ENCODE measurements at regions not wholly inside any gene's neighbourhood (a gene's known extent, or its start where the extent isn't known, plus 50 kb on each side); places are given as distances from the start of the nearest gene placed in this dataset.

DNA sequence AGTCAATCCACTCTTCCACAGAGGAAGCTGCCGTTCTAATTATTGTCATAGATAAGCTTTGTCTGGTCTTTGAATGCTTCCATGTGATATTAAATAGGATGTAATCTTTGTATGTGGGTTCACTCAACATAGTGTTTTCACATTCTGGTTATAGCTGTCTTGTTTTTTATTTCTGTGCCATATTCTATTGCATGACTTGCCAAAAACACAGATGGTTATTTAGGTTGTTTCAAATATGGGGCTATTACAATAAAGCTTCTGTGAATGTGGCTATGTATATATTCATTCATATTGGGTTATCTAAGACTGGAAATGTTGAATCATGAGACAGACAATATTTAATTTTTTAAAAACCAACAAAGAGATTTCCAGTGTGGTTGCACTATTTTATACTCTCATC is 1109.3 kb upstream of the LRRTM3 start:
- ATAC-seq = no peak
- H3K9me2 ChIP-seq (ENCODE audit: insufficient read depth) = no peaks in the 10 kb centered on the region
- H3K4me1 ChIP-seq (ENCODE audit: insufficient read depth) = no peaks in the 10 kb centered on the region
- Mint-ChIP-seq H3K4me3 (no peak overlapping the region), H3K27ac (no peak overlapping the region), H3K36me3 (ENCODE audit: low read depth) (no peaks in the 10 kb centered on the region), H3K4me1 (peaks cover 8% of the 10 kb centered on the region), H3K9me3 (peaks cover 5% of the 10 kb centered on the region; the same call in 2 of the 3 replicates), H3K27me3 (ENCODE audit: insufficient read depth, low read depth, poor library complexity) (no peaks in the 10 kb centered on the region)
- H3K4me2 ChIP-seq = no peak overlapping the region
- H3F3A ChIP-seq (replicated peaks; ENCODE audit: low read depth) = no peaks in the 10 kb centered on the region
- H3K27me3 ChIP-seq (ENCODE audit: insufficient read depth) = no peaks in the 10 kb centered on the region
- no peaks in the 10 kb centered on the region for H3K36me3 ChIP-seq (ENCODE audit: insufficient read depth)
- TF ChIP-seq, protein P1, sequence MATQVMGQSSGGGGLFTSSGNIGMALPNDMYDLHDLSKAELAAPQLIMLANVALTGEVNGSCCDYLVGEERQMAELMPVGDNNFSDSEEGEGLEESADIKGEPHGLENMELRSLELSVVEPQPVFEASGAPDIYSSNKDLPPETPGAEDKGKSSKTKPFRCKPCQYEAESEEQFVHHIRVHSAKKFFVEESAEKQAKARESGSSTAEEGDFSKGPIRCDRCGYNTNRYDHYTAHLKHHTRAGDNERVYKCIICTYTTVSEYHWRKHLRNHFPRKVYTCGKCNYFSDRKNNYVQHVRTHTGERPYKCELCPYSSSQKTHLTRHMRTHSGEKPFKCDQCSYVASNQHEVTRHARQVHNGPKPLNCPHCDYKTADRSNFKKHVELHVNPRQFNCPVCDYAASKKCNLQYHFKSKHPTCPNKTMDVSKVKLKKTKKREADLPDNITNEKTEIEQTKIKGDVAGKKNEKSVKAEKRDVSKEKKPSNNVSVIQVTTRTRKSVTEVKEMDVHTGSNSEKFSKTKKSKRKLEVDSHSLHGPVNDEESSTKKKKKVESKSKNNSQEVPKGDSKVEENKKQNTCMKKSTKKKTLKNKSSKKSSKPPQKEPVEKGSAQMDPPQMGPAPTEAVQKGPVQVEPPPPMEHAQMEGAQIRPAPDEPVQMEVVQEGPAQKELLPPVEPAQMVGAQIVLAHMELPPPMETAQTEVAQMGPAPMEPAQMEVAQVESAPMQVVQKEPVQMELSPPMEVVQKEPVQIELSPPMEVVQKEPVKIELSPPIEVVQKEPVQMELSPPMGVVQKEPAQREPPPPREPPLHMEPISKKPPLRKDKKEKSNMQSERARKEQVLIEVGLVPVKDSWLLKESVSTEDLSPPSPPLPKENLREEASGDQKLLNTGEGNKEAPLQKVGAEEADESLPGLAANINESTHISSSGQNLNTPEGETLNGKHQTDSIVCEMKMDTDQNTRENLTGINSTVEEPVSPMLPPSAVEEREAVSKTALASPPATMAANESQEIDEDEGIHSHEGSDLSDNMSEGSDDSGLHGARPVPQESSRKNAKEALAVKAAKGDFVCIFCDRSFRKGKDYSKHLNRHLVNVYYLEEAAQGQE (IDR thresholded peaks at IDR 0.05; ENCODE audit: unreplicated experiment) = no peak
- TF ChIP-seq ZNF114 (CRISPR knock-in tag; IDR thresholded peaks at IDR 0.05) (no peak), EZH2phosphoT487 (IDR thresholded peaks at IDR 0.05; ENCODE audit: unreplicated experiment) (no peak), EZH2 (IDR thresholded peaks at IDR 0.05; ENCODE audit: low read depth, unreplicated experiment) (no peak), POLR2AphosphoS5 (IDR thresholded peaks at IDR 0.05; ENCODE audit: low read depth) (no peak)
- TF ChIP-seq, protein P2, sequence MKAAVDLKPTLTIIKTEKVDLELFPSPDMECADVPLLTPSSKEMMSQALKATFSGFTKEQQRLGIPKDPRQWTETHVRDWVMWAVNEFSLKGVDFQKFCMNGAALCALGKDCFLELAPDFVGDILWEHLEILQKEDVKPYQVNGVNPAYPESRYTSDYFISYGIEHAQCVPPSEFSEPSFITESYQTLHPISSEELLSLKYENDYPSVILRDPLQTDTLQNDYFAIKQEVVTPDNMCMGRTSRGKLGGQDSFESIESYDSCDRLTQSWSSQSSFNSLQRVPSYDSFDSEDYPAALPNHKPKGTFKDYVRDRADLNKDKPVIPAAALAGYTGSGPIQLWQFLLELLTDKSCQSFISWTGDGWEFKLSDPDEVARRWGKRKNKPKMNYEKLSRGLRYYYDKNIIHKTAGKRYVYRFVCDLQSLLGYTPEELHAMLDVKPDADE (IDR thresholded peaks at IDR 0.05) = no peak
- DNase-seq (ENCODE audit: low spot score) = no peak
- H3K27ac ChIP-seq (ENCODE audit: low read depth) = no peak overlapping the region
- H4K20me1 ChIP-seq (replicated peaks; ENCODE audit: insufficient read depth) = no peaks in the 10 kb centered on the region
- no peak overlapping the region for H3K4me3 ChIP-seq
- no peaks in the 10 kb centered on the region for H3K79me2 ChIP-seq (replicated peaks; ENCODE audit: insufficient read depth)
- no peak overlapping the region for H2AFZ ChIP-seq

DNA sequence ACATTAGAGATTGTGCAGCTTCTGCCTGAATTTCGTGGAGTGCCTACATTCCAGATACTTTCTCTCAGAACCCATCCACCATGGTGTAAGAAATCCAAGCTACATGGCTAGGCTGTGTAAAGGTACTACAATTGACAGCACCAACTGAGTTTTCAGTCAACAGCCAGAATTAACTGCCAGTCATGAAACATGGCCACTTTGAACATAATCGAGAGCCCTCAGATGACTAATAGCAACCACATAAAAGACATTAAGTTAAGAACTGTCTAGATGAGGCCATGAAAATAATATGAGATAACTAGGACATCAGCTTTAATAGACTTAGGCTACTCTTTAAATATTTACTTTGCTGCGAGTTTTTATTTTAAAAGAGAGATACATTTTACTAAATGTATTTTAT is 1106.8 kb upstream of the LRRTM3 start:
- Mint-ChIP-seq H3K4me1 (peaks cover 8% of the 10 kb centered on the region), H3K27me3 (ENCODE audit: insufficient read depth, low read depth, poor library complexity) (no peaks in the 10 kb centered on the region), H3K4me3 (no peak overlapping the region), H3K36me3 (ENCODE audit: low read depth) (peaks cover 7% of the 10 kb centered on the region; the same call in 2 of the 3 replicates), H3K9me3 (peaks cover 8% of the 10 kb centered on the region; the same call in 1 of the 3 replicates), H3K27ac (no peak overlapping the region)
- Histone ChIP-seq H3K36me3 (ENCODE audit: insufficient read depth) (no peaks in the 10 kb centered on the region), H4K20me1 (replicated peaks; ENCODE audit: insufficient read depth) (no peaks in the 10 kb centered on the region), H3K4me1 (ENCODE audit: insufficient read depth) (no peaks in the 10 kb centered on the region), H3F3A (replicated peaks; ENCODE audit: low read depth) (no peaks in the 10 kb centered on the region), H3K27me3 (ENCODE audit: insufficient read depth) (no peaks in the 10 kb centered on the region), H3K79me2 (replicated peaks; ENCODE audit: insufficient read depth) (no peaks in the 10 kb centered on the region), H3K4me3 (no peak overlapping the region), H3K4me2 (no peak overlapping the region), H2AFZ (no peak overlapping the region), H3K9me2 (ENCODE audit: insufficient read depth) (no peaks in the 10 kb centered on the region), H3K27ac (ENCODE audit: low read depth) (no peak overlapping the region)
- no peak for ATAC-seq
- no peak for DNase-seq (ENCODE audit: low spot score)
- no peak for TF ChIP-seq ZNF114 (CRISPR knock-in tag; IDR thresholded peaks at IDR 0.05)
- TF ChIP-seq, protein P3, sequence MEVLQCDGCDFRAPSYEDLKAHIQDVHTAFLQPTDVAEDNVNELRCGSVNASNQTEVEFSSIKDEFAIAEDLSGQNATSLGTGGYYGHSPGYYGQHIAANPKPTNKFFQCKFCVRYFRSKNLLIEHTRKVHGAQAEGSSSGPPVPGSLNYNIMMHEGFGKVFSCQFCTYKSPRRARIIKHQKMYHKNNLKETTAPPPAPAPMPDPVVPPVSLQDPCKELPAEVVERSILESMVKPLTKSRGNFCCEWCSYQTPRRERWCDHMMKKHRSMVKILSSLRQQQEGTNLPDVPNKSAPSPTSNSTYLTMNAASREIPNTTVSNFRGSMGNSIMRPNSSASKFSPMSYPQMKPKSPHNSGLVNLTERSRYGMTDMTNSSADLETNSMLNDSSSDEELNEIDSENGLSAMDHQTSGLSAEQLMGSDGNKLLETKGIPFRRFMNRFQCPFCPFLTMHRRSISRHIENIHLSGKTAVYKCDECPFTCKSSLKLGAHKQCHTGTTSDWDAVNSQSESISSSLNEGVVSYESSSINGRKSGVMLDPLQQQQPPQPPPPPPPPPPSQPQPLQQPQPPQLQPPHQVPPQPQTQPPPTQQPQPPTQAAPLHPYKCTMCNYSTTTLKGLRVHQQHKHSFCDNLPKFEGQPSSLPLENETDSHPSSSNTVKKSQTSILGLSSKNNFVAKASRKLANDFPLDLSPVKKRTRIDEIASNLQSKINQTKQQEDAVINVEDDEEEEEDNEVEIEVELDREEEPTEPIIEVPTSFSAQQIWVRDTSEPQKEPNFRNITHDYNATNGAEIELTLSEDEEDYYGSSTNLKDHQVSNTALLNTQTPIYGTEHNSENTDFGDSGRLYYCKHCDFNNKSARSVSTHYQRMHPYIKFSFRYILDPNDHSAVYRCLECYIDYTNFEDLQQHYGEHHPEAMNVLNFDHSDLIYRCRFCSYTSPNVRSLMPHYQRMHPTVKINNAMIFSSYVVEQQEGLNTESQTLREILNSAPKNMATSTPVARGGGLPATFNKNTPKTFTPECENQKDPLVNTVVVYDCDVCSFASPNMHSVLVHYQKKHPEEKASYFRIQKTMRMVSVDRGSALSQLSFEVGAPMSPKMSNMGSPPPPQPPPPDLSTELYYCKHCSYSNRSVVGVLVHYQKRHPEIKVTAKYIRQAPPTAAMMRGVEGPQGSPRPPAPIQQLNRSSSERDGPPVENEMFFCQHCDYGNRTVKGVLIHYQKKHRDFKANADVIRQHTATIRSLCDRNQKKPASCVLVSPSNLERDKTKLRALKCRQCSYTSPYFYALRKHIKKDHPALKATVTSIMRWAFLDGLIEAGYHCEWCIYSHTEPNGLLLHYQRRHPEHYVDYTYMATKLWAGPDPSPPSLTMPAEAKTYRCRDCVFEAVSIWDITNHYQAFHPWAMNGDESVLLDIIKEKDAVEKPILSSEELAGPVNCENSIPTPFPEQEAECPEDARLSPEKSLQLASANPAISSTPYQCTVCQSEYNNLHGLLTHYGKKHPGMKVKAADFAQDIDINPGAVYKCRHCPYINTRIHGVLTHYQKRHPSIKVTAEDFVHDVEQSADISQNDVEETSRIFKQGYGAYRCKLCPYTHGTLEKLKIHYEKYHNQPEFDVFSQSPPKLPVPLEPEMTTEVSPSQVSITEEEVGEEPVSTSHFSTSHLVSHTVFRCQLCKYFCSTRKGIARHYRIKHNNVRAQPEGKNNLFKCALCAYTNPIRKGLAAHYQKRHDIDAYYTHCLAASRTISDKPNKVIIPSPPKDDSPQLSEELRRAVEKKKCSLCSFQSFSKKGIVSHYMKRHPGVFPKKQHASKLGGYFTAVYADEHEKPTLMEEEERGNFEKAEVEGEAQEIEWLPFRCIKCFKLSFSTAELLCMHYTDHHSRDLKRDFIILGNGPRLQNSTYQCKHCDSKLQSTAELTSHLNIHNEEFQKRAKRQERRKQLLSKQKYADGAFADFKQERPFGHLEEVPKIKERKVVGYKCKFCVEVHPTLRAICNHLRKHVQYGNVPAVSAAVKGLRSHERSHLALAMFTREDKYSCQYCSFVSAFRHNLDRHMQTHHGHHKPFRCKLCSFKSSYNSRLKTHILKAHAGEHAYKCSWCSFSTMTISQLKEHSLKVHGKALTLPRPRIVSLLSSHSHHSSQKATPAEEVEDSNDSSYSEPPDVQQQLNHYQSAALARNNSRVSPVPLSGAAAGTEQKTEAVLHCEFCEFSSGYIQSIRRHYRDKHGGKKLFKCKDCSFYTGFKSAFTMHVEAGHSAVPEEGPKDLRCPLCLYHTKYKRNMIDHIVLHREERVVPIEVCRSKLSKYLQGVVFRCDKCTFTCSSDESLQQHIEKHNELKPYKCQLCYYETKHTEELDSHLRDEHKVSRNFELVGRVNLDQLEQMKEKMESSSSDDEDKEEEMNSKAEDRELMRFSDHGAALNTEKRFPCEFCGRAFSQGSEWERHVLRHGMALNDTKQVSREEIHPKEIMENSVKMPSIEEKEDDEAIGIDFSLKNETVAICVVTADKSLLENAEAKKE (CRISPR knock-in tag; IDR thresholded peaks at IDR 0.05) = no peak
- no peak for TF ChIP-seq ZNF331 (CRISPR knock-in tag; IDR thresholded peaks at IDR 0.05; ENCODE audit: low read depth)
- TF ChIP-seq NANOG (IDR thresholded peaks at IDR 0.05; ENCODE audit: borderline replicate concordance) = no peak
- TF ChIP-seq, protein P2 (IDR thresholded peaks at IDR 0.05) = no peak
